ENCODE measurements at regions not wholly inside any gene's neighbourhood (a gene's known extent, or its start where the extent isn't known, plus 50 kb on each side); places are given as distances from the start of the nearest gene placed in this dataset.

DNA sequence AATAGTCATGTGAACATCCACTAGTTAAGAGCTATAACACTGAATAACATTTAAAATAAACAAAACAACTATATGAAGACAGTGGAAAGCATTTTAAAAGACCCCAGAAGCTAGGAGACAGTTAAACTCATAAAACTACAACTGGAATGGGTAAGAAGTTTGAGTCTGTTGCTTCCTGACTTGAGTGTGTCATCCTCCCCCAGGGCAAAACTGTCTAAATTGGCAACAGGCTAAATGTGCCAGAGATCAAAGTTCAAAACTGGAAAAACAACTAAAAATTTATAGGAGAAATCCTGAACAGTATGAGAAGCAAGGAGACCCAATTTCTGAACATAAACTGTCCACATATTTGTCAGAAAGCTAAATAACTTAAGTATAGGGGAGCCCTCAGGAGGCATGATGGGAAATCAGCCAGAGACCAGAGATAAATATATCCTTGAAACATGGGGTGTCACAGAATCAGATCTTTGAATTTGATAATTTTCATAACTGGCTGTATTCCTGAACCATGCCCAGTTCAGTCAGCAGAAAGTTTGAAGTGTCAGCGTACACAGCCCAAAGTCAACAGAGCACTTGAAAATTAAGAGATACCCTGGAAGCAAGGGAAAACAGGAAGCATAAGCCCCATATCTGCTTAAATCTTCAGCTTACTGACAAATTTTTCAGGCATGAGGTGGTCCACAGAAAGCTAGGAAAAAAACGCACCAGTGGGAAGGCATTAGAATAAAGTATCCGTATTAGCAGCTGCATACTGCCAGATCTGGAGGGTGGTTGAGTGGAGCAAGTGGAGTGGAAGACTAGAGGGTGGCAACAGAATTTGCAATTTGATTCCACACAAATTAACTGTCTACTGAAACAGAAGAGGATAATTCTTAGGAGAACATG, 516.1 kb upstream of the MAN1A1 start:
- DNase-seq (ENCODE audit: extremely low read depth, low read depth): no peak
- TF ChIP-seq CTCF (IDR thresholded peaks at IDR 0.05; ENCODE audit: low read depth, low read length): no peak

DNA sequence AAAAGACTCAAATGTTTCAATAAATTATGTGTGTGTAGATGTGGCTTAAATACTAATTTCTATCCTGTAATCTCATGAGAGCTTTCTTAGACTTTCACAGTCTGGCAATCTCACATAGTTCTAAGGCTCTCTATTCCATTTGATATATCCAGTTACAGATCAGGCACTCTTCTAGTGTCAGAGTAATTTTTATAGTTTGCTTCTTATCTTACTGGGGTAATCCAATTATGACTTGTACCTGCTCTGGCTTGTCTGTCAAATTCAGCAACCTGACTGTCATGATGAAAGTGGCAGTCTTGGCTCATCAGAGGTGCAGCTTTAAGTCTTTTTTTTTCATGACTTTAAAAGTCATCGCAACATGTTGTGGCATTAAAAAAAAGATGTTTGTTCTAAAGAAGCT, 513.2 kb upstream of the MAN1A1 start:
- no peak for TF ChIP-seq CTCF (IDR thresholded peaks at IDR 0.05; ENCODE audit: low read depth, low read length)
- DNase-seq (ENCODE audit: extremely low read depth, low read depth): no peak

DNA sequence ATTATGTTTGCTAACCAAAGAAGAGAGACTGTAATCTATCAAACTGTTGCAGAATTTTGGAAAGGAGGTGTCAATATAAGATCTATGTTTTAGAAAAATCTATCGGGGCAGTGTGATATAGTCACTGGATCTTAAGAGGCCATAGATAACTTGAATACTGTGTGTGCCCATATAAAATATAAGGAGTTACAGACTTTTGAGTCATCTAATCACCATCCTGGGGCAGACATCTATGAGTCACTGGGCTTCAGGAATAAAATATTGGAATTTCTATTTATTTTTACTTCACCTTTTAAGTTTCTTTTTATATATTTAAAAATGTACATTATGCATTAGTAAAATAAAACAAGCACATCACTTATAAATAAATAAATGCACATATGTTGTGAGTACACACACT, 509.3 kb upstream of the MAN1A1 start:
- DNase-seq (ENCODE audit: extremely low read depth, low read depth): no peak
- no peak for TF ChIP-seq CTCF (IDR thresholded peaks at IDR 0.05; ENCODE audit: low read depth, low read length)

DNA sequence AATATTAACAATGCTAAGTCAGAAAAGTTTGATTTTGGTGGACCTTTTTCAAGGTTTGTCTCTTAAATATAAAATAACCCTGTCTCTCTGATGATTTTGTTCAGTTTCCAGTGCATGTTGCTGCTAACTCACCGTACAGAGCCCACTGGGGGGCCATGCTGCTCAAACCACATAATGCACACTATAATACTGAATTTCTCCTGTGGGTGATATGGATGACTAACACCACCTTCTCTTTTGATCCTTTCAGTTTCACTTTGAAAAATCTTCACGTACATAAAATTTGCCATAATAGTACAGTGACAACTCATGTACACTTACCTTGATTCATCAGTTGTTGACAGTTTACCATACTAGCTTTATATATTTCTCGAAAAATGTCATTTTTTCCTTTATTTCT, 506.6 kb upstream of the MAN1A1 start:
- no peak for DNase-seq (ENCODE audit: extremely low read depth, low read depth)
- no peak for TF ChIP-seq CTCF (IDR thresholded peaks at IDR 0.05; ENCODE audit: low read depth, low read length)

GRCh38 chr6:119848696-119849095, 499.1 kb upstream of the MAN1A1 start:
- no peak for TF ChIP-seq CTCF (IDR thresholded peaks at IDR 0.05; ENCODE audit: low read depth, low read length)
- no peak for DNase-seq (ENCODE audit: extremely low read depth, low read depth)

GRCh38 chr6:119845161-119845560, 495.6 kb upstream of the MAN1A1 start:
- no peak for TF ChIP-seq CTCF (IDR thresholded peaks at IDR 0.05; ENCODE audit: low read depth, low read length)
- DNase-seq (ENCODE audit: extremely low read depth, low read depth): no peak

DNA sequence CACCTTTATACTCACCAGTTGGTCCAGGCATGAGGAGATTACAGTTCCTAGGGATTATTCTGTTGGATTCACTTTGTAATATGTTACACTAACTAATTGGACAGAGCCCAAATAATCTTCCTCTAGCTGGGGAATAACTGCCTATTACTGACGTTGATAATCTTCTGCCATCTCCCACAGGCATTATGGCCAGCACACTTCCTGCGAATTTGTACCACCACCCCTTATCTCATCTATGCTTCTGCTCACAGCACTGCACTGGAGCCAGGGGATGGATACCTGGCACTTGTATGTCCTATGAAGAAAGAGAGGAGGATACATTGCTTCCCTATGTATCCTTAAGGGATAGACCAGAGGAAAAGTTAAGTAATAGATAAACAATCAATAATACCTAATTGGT, 494.8 kb upstream of the MAN1A1 start:
- no peak for TF ChIP-seq CTCF (IDR thresholded peaks at IDR 0.05; ENCODE audit: low read depth, low read length)
- no peak for DNase-seq (ENCODE audit: extremely low read depth, low read depth)

Data from AG09319 (cell line).